Activated CD4-positive, alpha-beta T cell treated with anti-CD3 and anti-CD28 coated beads, Interleukin-2, amount 50 U/mL, for 1 hour (primary cell): ENCODE measurements at regions not wholly inside any gene's neighbourhood (a gene's known extent, or its start where the extent isn't known, plus 50 kb on each side); places are given as distances from the start of the nearest gene placed in this dataset.
"Not testable (repeated sequence)": the region's sequence is repeated elsewhere in the genome, so short reads cannot be mapped to it uniquely, and the experiment has no call there.

Experiments used
- DNase-seq: peaks from one replicate; pipeline ENCODE4 v3.0.0-alpha.2; 2020

DNA sequence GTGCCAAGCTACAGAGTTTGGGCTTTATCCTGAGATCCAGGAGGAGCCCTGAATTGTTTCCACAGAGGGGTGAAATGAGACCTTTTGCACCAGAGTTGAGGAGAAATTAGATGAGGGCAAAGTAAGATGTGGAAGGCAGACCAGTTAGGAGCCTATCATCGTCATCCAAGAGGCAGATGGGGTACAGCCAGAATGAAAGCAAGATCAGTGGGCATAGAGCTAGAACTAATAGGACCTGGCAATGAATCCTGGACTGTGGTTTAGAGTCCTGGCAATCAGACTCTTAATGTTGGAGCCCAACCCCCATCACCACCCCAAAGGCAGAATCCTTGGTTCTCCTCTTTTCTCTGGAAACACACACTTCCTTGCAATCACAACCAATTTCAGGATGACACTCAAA is 166.6 kb upstream of the HMGA2 start:
- no peak for DNase-seq

DNA sequence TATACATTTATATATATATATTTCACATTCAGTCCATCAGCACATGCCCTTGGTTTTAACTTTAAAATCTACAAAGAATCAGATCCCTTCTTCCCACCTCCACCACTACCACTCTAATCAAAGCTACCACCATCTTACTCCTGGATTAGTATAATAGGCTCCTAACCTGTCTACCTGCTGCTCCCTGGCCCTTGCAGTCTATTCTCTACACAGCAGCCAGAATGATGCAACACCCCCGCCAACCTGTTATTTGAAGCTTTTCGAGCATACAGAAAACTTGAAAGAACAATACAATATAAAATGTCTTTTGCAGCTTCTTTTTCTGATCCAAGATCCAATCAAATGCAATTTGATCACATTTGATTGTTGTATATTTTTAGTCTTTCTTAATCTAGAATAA is 165.9 kb upstream of the HMGA2 start:
- no peak for DNase-seq

DNA sequence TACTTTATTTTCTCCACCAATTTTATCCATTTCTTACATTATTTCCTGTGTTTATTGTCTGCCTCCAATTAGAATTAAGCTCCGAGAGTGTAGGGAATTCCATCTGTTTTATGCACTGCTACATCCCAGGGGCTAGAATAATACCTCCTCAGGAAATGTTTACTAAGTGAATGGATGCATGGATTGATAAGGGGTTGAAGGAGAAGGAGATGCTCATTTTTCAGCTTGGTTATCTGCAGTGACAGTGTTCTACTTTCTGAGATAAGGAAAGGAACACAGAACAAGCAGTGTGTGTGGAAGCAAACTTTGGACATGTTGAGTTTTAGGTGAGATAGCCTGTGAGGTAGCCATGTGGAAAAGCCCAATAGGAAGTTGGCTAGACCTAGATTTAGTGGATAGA is 164.6 kb upstream of the HMGA2 start:
- DNase-seq, result no peak

DNA sequence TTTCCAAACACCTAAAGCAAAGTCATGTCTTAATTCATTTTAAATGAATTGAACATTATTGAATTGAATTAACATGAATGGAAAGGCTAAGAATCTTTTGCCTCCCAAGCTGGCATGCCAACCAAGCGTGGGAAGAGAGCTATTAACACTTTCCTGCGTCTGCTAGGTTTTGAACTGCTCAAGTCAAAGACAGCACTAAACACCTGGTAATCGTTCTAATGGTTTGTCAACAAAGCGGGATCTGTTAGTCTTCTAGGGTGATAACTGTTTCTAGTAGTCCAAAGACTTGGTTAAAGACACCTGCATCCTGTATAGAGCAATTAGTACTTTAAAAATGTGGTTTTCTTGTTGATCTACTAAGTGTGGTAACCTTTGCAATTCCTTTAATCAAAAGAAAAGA is 164.2 kb upstream of the HMGA2 start:
- no peak for DNase-seq

DNA sequence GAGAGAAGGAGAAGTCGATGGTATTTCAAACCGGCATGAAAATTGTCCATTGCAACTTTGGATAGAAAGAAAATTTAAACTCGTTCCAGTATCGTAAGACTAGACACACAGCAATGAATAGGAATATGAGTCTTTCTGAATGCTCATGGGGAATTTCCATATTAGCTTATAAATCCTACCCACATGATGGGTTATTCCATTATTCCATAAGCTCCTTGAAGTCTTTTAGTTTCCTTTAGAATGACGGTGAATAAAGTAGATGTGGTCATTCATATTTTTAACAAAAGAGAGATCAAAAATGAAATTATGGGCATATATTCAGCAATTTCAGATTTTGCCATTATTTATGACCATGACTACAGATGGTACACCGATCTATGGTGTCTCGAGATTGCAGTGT is 163.4 kb upstream of the HMGA2 start:
- no peak for DNase-seq

DNA sequence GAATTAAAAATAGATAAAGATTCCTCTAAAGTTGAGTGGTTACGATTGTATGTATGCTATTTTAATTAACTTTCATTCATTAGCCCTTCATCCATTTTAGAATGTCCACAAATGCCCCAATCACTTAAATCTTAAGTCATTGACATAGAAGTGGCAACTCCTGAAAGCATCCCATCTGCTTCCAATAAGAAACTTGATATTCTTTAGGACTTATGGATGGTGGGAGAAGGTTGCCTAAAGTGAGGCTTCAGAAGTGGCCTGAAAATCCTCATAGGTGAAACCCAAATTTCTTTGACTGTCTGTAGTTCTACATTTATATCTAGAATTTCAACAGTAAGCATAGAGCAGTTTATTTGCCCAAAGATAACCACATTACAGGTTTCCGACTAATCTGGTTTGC is 161.7 kb upstream of the HMGA2 start:
- DNase-seq, result no peak

DNA sequence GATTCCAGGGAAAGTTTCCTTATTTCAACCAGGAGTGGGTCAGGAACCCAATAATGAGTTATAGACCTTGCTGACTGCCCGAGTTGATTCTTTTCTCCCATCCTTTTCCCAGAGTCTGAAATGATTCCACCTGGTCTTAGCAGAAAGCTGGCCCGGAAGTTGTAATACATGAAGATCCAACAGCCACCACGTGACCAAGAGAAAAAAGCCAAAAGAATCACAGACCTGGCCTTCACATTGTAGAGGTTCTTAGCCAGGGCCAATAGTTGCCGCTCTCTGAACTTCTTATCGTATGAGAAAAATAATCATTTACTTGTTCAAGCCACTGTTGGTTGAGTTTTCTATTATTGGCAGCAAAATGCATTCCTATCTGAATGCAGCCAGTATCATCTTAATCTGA is 161.2 kb upstream of the HMGA2 start:
- DNase-seq, result no peak

DNA sequence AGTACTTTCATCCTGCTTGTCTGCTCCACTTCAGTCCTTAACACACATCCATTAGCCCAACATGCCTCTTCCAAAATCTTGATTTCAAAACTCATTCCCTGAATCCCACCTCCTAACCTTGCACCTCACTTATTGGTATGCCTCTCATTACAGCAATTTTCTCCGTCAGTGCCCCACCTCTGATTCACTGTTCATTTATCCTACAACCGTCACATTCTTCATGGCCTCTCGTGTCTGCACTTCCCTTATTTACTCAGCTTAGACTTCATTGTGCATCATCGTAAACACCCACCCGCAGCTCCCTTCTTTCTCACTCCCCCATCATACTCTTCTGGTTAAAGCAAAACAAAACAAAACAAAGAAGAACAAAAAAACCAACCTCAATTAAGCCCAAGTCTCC is 160.6 kb upstream of the HMGA2 start:
- no peak for DNase-seq

DNA sequence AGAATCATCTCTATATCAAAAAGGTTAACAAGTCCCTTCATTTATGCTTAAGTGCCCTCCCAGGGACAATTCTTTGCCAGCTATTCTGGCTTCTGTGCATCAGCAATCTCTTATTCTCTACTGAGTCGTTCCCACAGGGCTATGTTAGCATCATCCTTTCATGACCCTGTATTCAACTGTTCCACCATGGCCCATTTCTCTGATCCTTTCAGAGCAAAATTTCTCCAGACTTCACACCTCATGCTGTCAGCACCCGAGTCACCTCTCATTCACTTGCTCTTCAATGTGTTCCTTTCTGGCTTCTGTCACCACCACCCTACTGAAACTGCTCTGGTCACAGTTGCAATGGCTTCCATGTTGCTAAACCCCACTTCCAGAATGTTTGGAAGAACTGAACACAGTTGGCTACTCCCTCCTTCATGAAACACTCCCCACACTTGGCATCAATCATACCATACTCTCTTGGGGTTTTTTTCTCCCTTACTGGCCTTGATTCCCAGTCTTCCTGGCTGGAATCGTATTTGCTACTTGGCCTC is 159.5 kb upstream of the HMGA2 start:
- DNase-seq, result no peak

DNA sequence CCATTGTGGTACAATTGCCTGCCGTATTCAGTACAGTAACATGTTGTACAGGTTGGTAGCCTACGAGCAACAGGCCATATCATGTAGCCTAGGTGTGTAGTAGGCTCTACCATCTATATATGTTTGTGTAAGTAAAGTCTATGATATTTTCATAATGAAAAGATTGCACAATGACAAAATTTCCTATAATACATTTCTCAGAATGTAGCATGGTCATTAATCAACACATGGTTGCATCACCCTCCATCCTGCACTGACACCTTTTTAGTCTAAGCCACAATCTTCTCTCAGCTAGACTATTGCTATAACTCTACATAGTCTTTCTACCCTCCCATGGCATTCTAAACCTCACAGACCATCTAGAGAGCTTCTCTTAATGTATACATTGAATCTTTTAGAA is 158.5 kb upstream of the HMGA2 start:
- DNase-seq, result no peak

DNA sequence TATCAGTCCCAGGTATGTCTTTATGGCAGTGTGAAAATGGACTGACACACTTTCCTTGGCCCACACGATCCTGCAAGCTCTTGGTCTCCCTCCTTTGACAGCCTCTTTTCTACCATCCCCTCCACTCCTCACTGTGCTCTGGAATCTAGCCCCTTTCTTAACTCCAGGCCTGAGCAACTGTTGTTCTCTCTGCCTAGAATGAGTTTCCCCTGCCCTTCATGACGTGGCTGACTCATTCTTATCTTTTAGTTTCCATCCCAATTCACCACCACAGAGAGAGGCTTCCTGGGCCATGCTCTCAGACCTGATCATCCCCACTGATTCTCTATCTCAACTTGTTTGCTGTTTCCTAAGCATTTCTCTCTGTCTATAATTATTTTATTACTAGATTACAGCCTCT is 157.4 kb upstream of the HMGA2 start:
- DNase-seq, result no peak

DNA sequence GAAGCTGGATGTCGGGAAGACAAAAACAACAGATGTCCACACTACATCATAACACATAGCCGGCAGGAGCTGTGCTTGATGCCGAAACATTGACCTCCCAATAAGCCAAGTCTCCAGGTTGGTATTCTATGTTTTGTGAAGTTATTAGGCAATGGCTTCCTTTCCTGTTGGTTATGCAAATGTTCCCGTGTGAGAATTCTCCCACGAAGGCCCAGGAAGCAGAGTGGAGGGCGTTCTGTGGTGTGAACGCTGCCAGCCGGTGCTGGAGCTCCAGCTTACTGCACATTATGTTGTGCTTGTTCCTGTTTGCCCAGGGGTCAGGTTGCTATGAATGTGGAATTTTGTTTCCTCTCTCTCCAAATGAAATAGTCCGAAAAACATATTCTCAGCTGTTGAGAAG is 156.4 kb upstream of the HMGA2 start:
- no peak for DNase-seq

DNA sequence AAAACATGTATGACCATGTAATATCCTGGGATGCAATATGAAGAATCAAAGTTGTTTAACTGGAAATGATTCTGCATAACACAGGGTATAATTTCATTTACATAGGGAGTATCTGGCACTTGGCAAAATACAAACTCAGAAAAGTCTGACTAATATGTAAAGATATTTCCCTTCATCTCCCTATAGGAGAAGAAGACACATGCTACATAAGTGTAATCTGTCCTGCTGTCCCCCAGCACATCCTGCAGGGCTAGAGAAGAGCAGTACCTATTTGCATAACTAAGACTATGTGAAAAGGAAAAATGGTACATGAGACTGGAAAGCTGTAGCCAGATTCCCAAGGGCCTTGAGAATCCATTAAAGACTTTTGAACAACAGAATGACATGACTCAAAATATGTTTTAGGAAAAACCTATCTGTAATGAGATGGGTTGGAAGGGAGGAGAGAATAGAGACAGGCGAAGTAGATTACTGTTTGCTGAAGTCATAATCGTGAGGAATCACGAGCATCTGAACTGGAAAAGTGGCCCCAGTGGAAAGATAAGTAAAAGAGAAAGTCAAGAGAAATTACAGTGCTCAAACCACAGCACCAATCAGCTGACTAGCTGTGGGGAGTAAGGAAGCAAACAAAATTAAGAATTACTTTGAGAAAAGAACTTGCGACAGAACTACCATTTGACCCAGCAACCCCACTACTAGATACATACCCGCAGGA is 155.1 kb upstream of the HMGA2 start:
- DNase-seq, result no peak

DNA sequence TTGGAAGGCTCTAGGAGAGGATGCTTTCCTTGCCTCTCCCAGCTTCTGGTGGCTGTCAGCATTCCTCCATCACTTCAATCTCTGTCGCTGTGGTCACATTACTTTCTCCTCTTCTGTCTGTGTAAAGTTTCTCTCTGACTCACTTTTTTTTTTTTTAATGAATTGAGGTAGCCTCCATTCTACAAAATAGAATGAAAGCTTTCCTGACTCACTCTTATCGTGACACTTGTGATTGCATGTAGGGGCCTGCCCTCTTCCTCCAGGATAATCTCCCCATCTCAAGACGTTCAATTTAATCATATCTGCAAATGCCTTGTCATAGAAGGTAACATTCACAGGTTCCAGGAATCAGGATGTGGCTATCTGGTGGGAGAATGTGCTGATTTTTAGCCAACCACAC is 153.5 kb upstream of the HMGA2 start:
- no peak for DNase-seq

DNA sequence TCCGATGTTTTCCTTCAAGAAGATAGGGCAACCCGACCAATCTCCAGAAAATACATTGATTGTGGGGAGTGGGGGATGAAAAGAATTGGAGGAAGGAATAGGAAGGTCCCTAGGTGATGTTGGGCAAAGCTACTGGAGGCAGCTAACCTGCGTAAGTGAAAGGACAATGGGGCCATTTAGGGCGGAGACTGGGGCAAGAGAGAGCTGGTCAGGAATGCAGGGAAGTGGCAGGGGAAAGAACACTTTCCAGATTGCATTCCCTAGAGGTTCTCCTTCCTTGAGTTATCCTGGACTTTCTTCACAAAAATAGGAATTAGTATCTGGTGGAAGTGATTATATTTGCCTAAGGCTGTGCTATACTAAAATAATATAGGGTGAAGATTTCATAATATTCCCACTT is 151.8 kb upstream of the HMGA2 start:
- DNase-seq, result no peak

DNA sequence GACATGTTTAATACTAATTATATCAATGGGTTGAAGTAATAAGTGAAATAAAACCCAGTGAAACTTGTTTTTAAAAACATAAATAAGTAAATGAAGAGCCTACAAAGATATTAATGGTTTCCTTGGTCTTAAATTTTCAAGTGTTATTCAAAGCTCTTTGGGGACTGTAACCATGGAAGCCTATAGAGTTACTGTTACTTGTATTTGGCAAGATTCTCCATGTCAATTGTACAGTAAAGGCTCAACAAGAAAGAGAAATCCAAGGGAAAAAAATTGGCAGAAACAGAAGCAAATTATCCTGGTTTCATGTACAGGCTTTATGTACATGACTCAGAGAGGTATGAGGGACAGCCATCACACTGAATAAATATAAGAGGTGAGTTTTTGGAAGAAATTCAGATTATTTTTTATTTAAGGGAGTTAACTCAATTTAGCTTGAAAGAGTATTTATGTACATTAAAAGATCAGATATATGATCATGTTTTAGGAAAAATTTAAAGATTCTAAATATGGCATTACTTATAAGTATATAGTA is 151.1 kb upstream of the HMGA2 start:
- no peak for DNase-seq

DNA sequence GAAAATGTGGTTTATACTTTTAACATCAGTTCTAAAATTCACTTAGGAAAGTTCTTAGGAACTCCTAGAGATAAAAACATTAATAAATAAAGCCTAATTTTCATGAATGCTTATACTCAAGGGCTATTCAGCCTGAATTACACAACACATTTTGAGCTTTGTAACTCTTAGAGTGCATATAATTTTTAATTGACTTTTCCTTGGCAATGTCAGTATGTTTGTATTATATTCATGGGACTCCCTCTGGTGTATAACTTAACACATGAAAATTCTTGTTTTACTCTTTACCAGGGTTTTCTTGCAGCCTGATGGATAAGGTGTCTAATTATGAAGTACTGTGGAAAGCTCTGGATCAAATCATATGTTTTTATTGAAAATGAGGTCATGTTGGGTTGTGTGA is 150.6 kb upstream of the HMGA2 start:
- no peak for DNase-seq

DNA sequence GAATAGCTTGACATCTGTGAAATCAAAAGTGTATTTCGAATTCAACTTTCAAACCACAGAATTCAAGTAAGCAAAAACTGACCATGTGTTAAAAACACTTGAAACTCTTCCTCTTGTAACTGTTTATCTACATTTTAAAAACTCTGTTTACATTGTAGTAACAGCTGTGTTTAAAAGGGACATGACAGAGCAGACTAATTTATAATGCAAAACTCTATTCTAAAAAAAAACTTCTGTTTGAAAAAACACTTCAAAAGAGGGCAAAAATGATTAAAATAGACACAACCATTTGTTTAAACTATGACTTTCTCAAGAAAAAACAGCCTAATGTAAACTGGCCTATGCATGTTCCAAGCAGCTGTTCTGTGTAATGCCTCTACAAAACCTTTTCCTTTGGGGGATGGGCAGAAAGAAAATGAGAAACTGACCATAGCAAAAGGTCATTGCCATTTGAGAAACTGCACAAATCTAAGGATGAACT is 149.1 kb upstream of the HMGA2 start:
- DNase-seq, result no peak

DNA sequence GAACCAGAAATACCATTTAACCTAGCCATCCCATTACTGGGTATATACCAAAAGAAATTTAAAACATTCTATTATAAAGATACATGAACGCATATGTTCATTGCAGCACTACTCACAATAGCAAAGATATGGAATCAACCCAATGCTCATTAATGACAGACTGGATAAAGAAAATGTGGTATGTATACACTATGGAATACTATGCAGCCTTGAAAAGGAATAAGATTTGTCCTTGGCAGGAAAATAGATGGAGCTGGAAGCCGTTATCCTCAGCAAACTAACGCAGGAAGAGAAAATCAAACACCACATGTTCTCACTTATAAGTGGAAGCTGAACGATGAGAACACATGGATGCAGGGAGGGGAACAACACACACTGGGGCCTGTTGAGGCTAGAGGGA is 146.1 kb upstream of the HMGA2 start:
- not testable (repeated sequence) for DNase-seq

DNA sequence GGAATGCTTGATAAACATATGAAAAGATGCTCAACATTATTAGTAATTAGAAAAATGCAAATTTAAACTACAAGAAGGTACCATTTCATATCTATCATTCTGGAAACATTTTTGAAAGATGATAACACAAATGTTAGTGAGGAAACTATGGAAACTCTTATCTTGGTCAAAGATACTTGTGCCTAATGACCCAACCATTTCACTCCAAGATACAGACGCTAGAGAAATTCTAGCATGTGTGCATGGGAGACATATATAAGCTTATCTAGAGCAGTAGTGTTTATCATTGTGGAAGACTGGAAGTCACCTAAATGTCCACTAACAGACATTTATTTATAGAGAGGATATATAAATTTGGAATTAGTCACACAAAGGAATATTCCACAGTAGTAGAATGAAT is 143.1 kb upstream of the HMGA2 start:
- DNase-seq, result no peak

DNA sequence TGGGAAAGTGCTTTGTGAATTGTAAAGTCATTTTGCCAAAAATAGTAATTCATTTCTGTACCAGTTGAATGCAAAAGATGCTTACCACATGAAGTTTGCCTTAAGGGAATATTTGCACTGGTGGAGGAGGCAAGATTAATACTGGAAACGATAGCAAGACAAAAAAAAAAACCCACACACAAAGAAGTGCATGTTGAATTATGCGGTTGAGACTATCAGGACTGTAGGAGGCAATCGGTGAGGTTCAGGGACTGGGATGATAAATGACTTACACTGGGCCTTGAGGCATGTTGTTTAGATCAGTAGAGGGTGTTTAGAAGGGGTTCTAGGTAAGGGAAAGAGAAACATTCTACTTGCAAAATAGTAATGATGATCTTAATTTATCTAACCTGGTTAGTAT is 142.2 kb upstream of the HMGA2 start:
- DNase-seq, result no peak

DNA sequence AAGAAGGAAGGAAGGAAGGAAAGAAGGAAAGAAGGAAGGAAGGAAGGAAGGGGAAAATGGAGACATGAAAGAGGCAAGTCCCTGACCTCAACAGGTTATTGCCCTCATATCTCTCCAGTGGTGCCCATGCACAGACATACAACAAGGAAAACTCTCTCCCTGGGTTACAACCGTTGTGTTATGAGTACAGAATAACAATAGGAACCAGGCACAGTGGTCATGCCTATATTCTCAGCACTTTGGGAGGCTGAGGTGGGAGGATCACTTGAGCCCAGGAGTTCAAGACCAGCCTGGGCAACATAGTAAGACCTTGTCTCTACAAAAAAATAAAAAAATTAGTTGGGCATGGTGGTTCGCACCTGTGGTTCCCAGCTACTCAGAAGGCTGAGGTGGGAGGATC is 139.4 kb upstream of the HMGA2 start:
- no peak for DNase-seq

DNA sequence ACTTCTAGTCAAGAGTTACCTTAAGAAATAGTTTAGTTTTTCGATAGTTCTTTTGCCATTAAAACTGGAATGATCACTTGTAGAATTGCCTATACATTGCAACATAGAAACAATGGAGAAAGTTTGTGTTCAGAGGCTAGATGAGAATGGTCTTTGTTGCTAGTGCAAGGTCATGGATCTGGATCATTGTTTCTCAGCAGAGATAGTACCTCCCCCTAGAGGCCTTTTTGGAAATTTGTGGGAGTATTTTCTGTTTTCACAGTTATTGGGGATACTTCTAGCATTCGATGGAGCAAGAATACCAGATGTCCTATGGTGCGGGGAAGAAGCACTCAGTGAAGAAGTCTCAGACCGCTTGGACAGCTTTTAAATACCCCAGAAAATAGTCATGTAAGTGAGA is 138.8 kb upstream of the HMGA2 start:
- no peak for DNase-seq

DNA sequence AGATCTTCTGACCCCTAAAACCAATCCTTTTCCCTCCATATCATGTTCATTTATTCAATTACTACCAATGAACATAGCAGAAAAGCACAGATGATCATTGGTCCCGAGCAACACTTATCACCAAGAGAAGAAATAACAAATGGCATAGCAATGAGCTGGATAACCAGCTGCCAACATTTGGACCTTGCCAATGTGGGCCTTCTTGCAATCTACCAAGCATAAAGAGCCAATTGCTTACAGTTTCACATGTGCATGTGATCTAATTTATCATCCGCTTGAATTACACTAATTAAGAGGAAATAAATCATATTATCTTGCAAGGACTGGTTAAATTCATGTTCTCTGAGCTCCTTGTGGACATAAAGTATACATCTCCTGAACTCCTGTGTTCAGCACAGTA is 134.8 kb upstream of the HMGA2 start:
- DNase-seq, result no peak

DNA sequence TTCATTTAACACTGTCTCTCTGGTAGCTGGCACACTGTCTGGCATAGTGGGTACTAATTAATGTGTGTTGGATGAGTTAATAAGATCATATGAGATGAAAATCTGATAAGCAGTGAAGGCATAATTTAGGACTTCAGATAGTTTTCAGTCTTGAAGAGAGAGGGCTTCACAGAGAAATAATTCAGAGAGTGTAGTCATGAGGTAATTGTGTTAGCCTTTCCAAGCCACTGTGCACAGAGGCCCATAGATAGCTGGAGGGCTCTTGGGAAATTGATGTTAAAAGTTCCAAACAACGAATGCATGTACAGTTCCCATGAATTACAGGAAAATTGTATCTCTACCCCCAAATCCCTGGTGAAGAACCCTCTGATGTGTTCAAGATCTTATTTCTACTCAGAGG is 133.8 kb upstream of the HMGA2 start:
- no peak for DNase-seq
